Hindlimb muscle (tissue), 1 donor: ENCODE measurements at regions not wholly inside any gene's neighbourhood (a gene's known extent, or its start where the extent isn't known, plus 50 kb on each side); places are given as distances from the start of the nearest gene placed in this dataset.
"Not testable (repeated sequence)": the region's sequence is repeated elsewhere in the genome, so short reads cannot be mapped to it uniquely, and the experiment has no call there.

Experiments
- DNase-seq: peaks from one replicate; pipeline ENCODE4 v3.0.0-alpha.2; 2013

GRCh38 chr11:7143908-7144307, 55.1 kb downstream of the RBMXL2 start:
- peak; percentile 20 for DNase-seq

DNA sequence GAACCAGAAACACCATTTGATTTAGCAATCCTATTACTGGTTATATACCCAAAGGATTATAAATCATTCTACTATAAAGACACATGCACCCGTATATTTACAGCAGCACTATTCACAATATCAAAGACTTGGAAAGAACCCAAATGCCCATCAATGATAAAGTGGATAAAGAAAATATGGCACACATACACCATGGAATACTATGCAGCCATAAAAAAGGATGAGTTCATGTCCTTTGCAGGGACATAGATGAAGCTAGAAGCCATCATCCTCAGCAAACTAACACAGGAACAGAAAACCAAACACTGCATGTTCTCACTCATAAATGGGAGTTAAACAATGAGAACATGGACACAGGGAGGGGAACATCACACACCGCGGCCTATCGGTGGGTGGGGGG, 61.3 kb downstream of the RBMXL2 start:
- DNase-seq, result not testable (repeated sequence)

DNA sequence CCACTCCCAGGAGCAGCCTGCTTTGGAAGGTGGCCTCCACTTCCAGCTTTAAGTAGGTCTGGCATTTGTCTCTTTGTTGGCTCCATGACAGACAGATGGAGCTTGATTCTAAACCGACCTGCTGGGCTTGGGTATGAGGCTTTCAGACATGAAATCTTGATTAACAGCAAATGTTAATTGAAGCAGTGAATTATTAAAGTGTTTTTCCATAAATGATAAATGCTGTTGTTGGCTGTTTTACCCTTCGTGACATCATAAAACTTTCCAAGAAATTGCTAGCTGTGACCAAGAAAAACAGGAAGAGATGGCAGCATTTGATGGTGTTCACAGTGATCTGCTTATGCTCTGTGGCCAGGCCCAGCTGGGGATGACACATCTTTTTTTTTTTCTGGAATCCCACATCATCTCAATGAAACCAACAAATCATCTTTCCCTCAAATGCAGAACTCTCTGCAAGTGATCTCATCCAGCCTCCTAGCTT, 66.1 kb downstream of the RBMXL2 start:
- DNase-seq, result no peak

DNA sequence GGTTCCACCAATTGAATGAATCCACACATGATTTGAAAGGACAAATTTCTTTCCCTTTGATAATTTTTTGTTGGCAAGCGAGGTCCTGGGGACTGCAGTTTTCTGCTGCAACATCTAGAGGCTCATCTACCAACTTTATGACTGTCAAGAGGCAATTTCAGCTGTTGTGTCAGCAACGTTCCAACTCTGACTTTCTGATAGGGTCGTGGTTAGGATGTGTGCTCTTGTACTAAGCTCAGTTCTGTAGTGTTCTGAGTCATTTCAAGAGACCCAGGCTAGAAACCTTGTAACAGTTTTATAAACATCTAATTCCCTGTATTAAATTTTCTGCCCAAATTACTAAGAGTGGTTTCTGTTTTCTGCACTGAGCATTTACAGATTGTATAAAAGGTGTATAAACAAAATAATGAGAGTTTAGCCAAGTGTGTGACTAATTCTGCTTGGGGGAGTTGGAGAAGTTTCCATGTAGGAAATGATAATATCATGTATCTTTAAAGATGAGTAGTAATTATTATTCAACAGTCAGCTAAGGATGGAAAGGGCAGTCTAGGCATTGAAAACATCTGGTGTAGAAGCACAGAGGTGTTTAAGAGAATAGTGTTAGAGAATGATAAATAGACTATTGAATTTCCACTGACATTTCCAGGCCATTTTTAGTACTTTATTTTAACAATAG, 72.2 kb downstream of the RBMXL2 start:
- DNase-seq, result no peak

DNA sequence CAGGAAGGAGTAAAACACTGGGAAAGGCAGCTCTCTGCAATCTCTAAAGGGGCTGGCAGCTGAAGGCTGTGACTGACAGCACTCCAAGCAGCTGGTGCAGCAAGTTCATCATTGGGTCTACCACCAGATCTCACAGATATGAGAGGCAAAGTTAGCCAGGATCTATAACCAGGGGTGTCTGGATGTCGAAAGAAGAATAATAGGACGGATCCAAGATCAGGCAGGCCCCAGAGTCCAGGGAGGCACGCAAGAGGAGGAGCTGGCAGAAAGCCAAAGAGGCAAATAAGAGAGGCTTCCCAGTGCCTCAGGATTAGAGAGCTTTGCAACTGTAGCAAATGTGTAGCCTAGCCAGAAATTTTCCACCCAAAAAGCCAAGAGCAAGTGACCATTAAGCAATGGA, 77.1 kb downstream of the RBMXL2 start:
- no peak for DNase-seq

DNA sequence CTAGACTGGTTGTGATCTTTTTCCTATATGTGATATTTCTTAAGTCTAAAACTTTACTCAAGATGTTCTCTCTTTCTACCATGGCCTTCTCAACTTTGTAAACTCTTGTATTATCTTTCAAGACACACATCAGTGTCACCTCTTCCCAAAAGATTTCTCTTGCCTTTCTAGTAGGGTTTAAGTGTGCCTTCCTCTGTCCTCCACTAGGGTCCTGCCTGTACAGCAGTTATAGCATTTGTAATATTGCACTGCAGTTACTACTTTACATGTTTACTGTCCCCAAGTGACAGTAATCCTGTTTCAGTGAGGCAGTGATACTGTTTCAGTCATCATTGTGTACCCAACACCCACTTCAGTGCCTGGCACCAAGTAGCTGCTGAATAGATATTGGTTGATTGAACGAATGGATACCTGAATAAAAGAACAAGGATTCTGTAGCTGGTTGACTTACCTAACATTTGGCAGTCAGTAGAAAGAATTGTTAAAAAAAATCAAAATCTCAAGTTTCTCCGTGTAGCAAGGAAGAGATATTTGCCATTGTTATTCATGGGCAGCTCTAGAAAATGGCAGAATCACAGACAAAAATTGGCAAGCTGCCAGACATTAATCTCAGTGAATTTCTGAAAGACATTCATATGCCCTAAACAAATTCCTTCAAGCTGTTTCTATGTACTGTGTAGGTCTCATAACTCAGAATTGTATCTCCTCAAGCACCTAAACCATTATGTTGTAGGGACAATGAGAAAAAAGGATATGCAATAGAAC, 79.4 kb downstream of the RBMXL2 start:
- no peak for DNase-seq

DNA sequence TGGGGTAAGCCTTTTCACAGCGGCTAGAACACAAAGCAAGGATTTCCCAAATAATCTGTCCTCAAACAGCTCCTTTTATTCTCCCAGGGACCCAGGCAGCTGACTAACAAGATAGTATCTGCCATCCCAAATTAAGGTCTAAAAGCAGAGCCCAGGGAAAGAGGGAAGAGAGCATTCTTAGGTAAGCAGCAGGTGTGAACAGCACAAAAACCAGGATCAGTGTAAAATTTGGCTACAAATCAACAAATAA, 79.9 kb downstream of the RBMXL2 start:
- DNase-seq, result no peak

GRCh38 chr11:7170431-7170830, 81.3 kb upstream of the SYT9 start:
- no peak for DNase-seq

- no peak for DNase-seq
These were observed 76.7 kb upstream of the SYT9 start for GRCh38 chr11:7175007-7175406.

- DNase-seq, result no peak
These were observed 65.5 kb upstream of the SYT9 start for GRCh38 chr11:7186190-7186589.

DNA sequence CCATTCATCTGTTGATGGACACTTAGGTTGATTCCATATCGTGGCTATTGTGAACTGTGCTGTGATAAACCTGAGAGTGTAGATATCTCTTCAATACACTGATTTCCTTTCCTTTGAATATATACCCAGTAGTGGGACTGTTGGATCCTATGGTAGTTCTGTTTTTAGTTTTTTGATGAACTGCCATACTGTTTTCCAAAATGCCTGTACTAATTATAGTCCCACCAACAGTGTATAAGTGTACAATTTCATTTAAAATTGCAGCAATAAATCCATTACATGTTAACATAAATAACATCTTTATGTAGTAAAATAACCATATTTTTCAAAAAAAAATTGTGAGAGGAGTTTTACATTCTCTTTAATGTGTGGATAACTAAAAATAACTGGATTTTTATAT, 65.0 kb upstream of the SYT9 start:
- DNase-seq, result no peak

DNA sequence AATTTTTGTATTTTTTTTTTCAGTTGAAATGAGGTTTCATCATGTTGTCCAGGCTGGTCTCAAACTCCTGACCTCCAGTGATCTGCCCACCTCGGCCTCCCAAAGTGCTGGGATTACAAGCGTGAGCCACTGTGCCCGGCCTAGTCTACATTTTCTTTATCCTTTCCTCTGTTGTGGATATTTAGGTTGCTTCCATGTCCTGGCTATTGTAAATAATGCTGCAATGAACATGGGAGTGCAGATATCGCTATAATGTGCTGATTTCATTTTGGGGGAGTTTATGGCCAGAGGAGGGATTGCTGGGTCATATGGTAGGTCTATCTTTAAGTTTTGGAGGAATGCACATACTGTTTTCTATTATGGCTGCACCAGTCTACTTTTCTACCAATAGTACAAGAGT, 58.9 kb upstream of the SYT9 start:
- DNase-seq, result not testable (repeated sequence)

DNA sequence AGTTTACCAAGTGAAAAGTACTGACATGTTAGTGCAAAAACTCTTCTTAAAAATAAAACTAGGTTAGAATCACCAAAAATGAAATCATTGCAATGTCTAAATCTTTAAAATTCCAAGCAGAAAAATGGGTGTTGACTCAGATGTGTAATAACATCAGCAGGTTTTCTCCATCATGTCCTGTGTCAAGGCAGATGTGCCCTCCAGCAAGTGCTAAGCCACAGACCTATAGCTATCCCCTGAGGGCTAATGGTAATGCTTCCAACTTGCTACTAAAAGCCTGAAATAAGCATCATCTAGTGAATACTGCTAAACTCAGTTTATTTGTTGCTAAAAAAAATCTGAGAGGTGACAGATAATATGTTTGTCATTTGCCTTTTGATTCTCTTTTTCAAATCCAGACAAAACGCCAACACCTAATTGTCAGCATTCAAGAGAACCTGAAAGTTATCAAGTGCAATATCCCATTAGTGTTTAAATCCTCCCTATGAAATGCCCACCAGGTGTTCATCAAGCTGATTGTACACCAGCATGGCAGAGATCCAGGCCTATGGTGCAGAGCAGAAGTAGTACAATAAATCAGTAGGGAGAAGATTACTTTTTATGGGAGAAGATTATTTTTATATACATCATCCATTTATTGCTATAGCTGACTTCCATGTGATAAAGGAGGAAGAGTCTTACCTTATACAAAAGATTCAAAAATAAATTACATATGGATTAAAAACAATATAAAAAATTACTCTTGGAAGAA, 55.1 kb upstream of the SYT9 start:
- DNase-seq, result no peak

GRCh38 chr11:7197469-7197868, 54.2 kb upstream of the SYT9 start:
- no peak for DNase-seq
